H1 (cell line): ENCODE measurements at regions not wholly inside any gene's neighbourhood (a gene's known extent, or its start where the extent isn't known, plus 50 kb on each side); places are given as distances from the start of the nearest gene placed in this dataset.

Source experiments
- CTCF ChIA-PET: fragments of 300-600 bp; sonication (Branson Sonifier 250); formaldehyde crosslinking; loops from one replicate; lab custom pipeline; 2021; ENCODE audit not compliant: partially characterized antibody; lab: Charles Lee
- POLR2A ChIA-PET: fragments of 300-600 bp; sonication (Branson Sonifier 250); formaldehyde crosslinking; loops from one replicate; lab custom pipeline; 2021; ENCODE audit warnings: inconsistent platforms; ENCODE audit not compliant: partially characterized antibody; lab: Charles Lee
- DNase-seq, 2 experiments: peaks; one replicate each; pipeline versions ENCODE4 v3.0.0 to v3.0.0-alpha.2; 2010 to 2022; ENCODE audit warnings: low spot score in 2 of 2, low read depth in 1 of 2, mixed read lengths in 1 of 2
- FAIRE-seq: peaks from 2 replicates; lab custom pipeline; 2011; peaks lifted over from hg19 to GRCh38; lab: Jason Lieb, UNC
- H2AFZ ChIP-seq: 2 replicates; pipeline ENCODE4 v1.8.1; 2012; ENCODE audit warnings: low read length, inconsistent platforms
- H2AK5ac ChIP-seq: 2 replicates; pipeline ENCODE4 v1.6.1; 2013; ENCODE audit warnings: low read depth, low read length
- H2BK120ac ChIP-seq: replicated peaks from 2 replicates; pipeline ENCODE3; 2013; ENCODE audit warnings: low read depth, low read length, inconsistent platforms
- H2BK12ac ChIP-seq: 2 replicates; pipeline ENCODE4 v1.6.1; 2013; ENCODE audit warnings: low read depth, low read length
- H2BK15ac ChIP-seq: 2 replicates; pipeline ENCODE4 v1.6.1; 2013; ENCODE audit warnings: low read length
- H2BK20ac ChIP-seq: 2 replicates; pipeline ENCODE4 v1.6.1; 2013; ENCODE audit warnings: low read length
- H2BK5ac ChIP-seq: 2 replicates; pipeline ENCODE4 v1.6.1; 2013; ENCODE audit warnings: low read depth, low read length
- H3K14ac ChIP-seq: 2 replicates; pipeline ENCODE4 v1.6.1; 2013; ENCODE audit warnings: inconsistent platforms; ENCODE audit not compliant: insufficient read length
- H3K18ac ChIP-seq: 2 replicates; pipeline ENCODE4 v1.6.1; 2013; ENCODE audit warnings: low read length; ENCODE audit errors: extremely low read depth
- H3K23ac ChIP-seq: 2 replicates; pipeline ENCODE4 v1.6.1; 2013; ENCODE audit warnings: inconsistent platforms; ENCODE audit not compliant: insufficient read length
- H3K23me2 ChIP-seq: 2 replicates; pipeline ENCODE4 v1.6.1; 2013; ENCODE audit warnings: low read depth, low read length
- H3K27ac ChIP-seq: 2 replicates; pipeline ENCODE4 v1.6.1; 2011; ENCODE audit warnings: low read depth, low read length, inconsistent platforms
- H3K27me3 ChIP-seq, 4 experiments: replicated peaks in 1 of 4; 1 replicate in 1 of 4; 2 replicates in 3 of 4; pipeline versions ENCODE4 v1.6.1 to v1.8.1; 2011 to 2013; ENCODE audit warnings: low read length in 3 of 4, mild to moderate bottlenecking in 3 of 4, inconsistent platforms in 2 of 4, mixed read lengths in 2 of 4, moderate library complexity in 1 of 4; ENCODE audit not compliant: control insufficient read depth in 3 of 4, insufficient read depth in 3 of 4; ENCODE audit errors: extremely low read depth in 1 of 4
- H3K36me3 ChIP-seq, 4 experiments: 2 replicates each; pipeline versions ENCODE4 v1.6.1 to v1.8.1; 2011 to 2013; ENCODE audit warnings: mild to moderate bottlenecking in 4 of 4, low read length in 3 of 4, moderate library complexity in 2 of 4, control low read depth in 1 of 4, inconsistent platforms in 1 of 4; ENCODE audit not compliant: insufficient read depth in 4 of 4, control insufficient read depth in 2 of 4
- H3K4ac ChIP-seq: replicated peaks from 2 replicates; pipeline ENCODE3; 2013; ENCODE audit warnings: low read length, low read depth, mixed read lengths, inconsistent platforms; ENCODE audit not compliant: insufficient read length
- H3K4me1 ChIP-seq, 4 experiments: replicated peaks in 1 of 4; 1 replicate in 1 of 4; 2 replicates in 3 of 4; pipeline versions ENCODE4 v1.6.1 to v1.8.1; 2011 to 2013; ENCODE audit warnings: low read length in 3 of 4, inconsistent platforms in 2 of 4, mixed read lengths in 1 of 4; ENCODE audit not compliant: insufficient read depth in 4 of 4, control insufficient read depth in 3 of 4
- H3K4me2 ChIP-seq, 2 experiments: 2 replicates each; pipeline versions ENCODE4 v1.6.1 to v1.8.1; 2011 to 2013; ENCODE audit warnings: low read depth in 2 of 2, low read length in 2 of 2, control low read depth in 1 of 2, inconsistent platforms in 1 of 2, mild to moderate bottlenecking in 1 of 2; ENCODE audit not compliant: insufficient read depth in 1 of 2
- H3K4me3 ChIP-seq, 4 experiments: fragments of 200-600, 300-600 bp in 1 of 4; sonication (generic), shearing (Covaris generic), sonication (Bioruptor Twin) in 1 of 4; 2 replicates each; pipeline versions ENCODE4 v1.5.1 to v1.8.1; 2011 to 2016; ENCODE audit warnings: low read length in 4 of 4, low read depth in 3 of 4, control low read depth in 2 of 4, inconsistent platforms in 2 of 4, mild to moderate bottlenecking in 2 of 4, mixed read lengths in 1 of 4, moderate library complexity in 1 of 4; ENCODE audit not compliant: insufficient read depth in 2 of 4; ENCODE audit errors: extremely low read depth in 1 of 4
- H3K56ac ChIP-seq: replicated peaks from 2 replicates; pipeline ENCODE3; 2013; ENCODE audit warnings: low read depth, mild to moderate bottlenecking, mixed read lengths, low read length, inconsistent platforms; ENCODE audit not compliant: insufficient read length
- H3K79me1 ChIP-seq: 2 replicates; pipeline ENCODE4 v1.6.1; 2013; ENCODE audit warnings: low read depth, low read length, control low read depth
- H3K79me2 ChIP-seq, 2 experiments: 2 replicates each; pipeline versions ENCODE4 v1.6.1 to v1.8.1; 2012 to 2013; ENCODE audit warnings: low read length in 2 of 2, mild to moderate bottlenecking in 2 of 2, inconsistent platforms in 1 of 2; ENCODE audit not compliant: insufficient read depth in 2 of 2, control insufficient read depth in 1 of 2
- H3K9ac ChIP-seq, 4 experiments: replicated peaks in 1 of 4; 1 replicate in 1 of 4; 2 replicates in 3 of 4; pipeline versions ENCODE4 v1.6.1 to v1.8.1; 2011 to 2013; ENCODE audit warnings: low read depth in 3 of 4, low read length in 3 of 4, control low read depth in 2 of 4, mild to moderate bottlenecking in 2 of 4, moderate library complexity in 2 of 4, inconsistent platforms in 1 of 4; ENCODE audit errors: extremely low read depth in 1 of 4
- H3K9me3 ChIP-seq, 2 experiments: 2 replicates each; pipeline versions ENCODE4 v1.6.1 to v1.8.1; 2012 to 2013; ENCODE audit warnings: mild to moderate bottlenecking in 2 of 2, moderate library complexity in 2 of 2, control low read depth in 1 of 2, inconsistent platforms in 1 of 2, low read depth in 1 of 2, low read length in 1 of 2, mixed read lengths in 1 of 2; ENCODE audit not compliant: insufficient read depth in 2 of 2
- H4K20me1 ChIP-seq, 2 experiments: replicated peaks in 1 of 2; 2 replicates each; pipeline versions ENCODE3 to v1.8.1; 2011 to 2013; ENCODE audit warnings: inconsistent platforms in 2 of 2, low read length in 2 of 2, mild to moderate bottlenecking in 1 of 2; ENCODE audit not compliant: insufficient read depth in 2 of 2, control insufficient read depth in 1 of 2
- H4K5ac ChIP-seq: 2 replicates; pipeline ENCODE4 v1.6.1; 2013; ENCODE audit warnings: low read length, low read depth, mixed read lengths, inconsistent platforms; ENCODE audit not compliant: insufficient read length
- H4K8ac ChIP-seq: 2 replicates; pipeline ENCODE4 v1.8.0; 2013; ENCODE audit warnings: mild to moderate bottlenecking, moderate library complexity, low read length, inconsistent platforms; ENCODE audit not compliant: insufficient read depth; ENCODE audit errors: extremely low read depth
- H4K91ac ChIP-seq: replicated peaks from 2 replicates; pipeline ENCODE3; 2013; ENCODE audit warnings: low read length, mixed read lengths, inconsistent platforms; ENCODE audit not compliant: insufficient read length
- MAFK ChIP-seq: IDR thresholded peaks from 2 replicates; pipeline ENCODE4 v1.6.1; 2012; ENCODE audit warnings: low read depth, mild to moderate bottlenecking, improper control_type of control experiment, low read length
- POLR2A ChIP-seq, 2 experiments: IDR thresholded peaks; 1 replicate in 1 of 2; 2 replicates in 1 of 2; pipeline ENCODE4 v1.6.1; 2011; ENCODE audit warnings: low read depth in 2 of 2, low read length in 2 of 2, mild to moderate bottlenecking in 2 of 2; ENCODE audit errors: control extremely low read depth in 1 of 2
- RFX5 ChIP-seq: IDR thresholded peaks from 2 replicates; pipeline ENCODE4 v1.6.1; 2011; ENCODE audit warnings: low read depth, low read length, improper control_type of control experiment, borderline replicate concordance
- RNF2 ChIP-seq: fragments of 200-900, 300-1000 bp; sonication (generic); IDR thresholded peaks from 2 replicates; pipeline ENCODE4 v1.7.1; 2016; ENCODE audit warnings: borderline replicate concordance, low read depth, mild to moderate bottlenecking, antibody characterized with exemption, low read length; ENCODE audit not compliant: poor library complexity, severe bottlenecking; ENCODE audit errors: missing control alignments
- WGBS, 2 experiments: shearing (Covaris generic) in 1 of 2; methylation state at CpG; one replicate each; pipeline versions ENCODE4 v1.1.6 to v1.1.7; 2013 to 2015; ENCODE audit warnings: low lambda C conversion rate in 2 of 2, mixed read lengths in 2 of 2, inconsistent platforms in 1 of 2, low coverage in 1 of 2, missing lambda C conversion rate in 1 of 2; ENCODE audit not compliant: insufficient replicate concordance in 2 of 2, insufficient coverage in 1 of 2, insufficient read length in 1 of 2; ENCODE audit errors: extremely low coverage in 1 of 2, missing lambda C conversion rate in 1 of 2; 5-methylcytosine and 5-hydroxymethylcytosine counted together
- TF ChIP-seq, protein P1 (sequence below): IDR thresholded peaks from 2 replicates; pipeline ENCODE4 v1.6.1; 2012; ENCODE audit warnings: low read length, inconsistent platforms

- H3K23me2 ChIP-seq = no peaks in the 10 kb centered on the region
- no peak overlapping the region for H3K4me3 ChIP-seq
- H2BK5ac ChIP-seq = no peak overlapping the region
- no peak overlapping the region for H4K8ac ChIP-seq
- no peak overlapping the region for H3K27ac ChIP-seq
- no peak overlapping the region for H4K91ac ChIP-seq
- ChIA-PET POLR2A (no interaction called here), CTCF (interaction anchor here (0.6 to 1.6 kb wide), 2 partner anchors 20 to 270 kb away, joined by 3 to 4 read pairs; no protein-coding TSS in a partner anchor)
- H3K27me3 ChIP-seq = no peaks in the 10 kb centered on the region
- H2BK15ac ChIP-seq = no peak overlapping the region
- no peak overlapping the region for H3K9ac ChIP-seq
- H4K5ac ChIP-seq = no peak overlapping the region
- H3K14ac ChIP-seq = no peak overlapping the region
- no peaks in the 10 kb centered on the region for H4K20me1 ChIP-seq
- H3K4me1 ChIP-seq = no peaks in the 10 kb centered on the region
- H3K56ac ChIP-seq = no peak overlapping the region
- no peak overlapping the region for H2BK120ac ChIP-seq
- WGBS, 2 experiments = 91% methylated on average over 9 of the region's 9 CpGs; no CpG with 5 or more reads in 1 of the 2 experiments
- no peak overlapping the region for H3K4me2 ChIP-seq
- no peak overlapping the region for H3K18ac ChIP-seq
- no peak overlapping the region for H3K23ac ChIP-seq
- no peak overlapping the region for H2AK5ac ChIP-seq
- DNase-seq (no peak), FAIRE-seq (no peak)
- no peak overlapping the region for H3K4ac ChIP-seq
- H2BK12ac ChIP-seq = no peak overlapping the region
- no peaks in the 10 kb centered on the region for H3K36me3 ChIP-seq
- H3K79me1 ChIP-seq = no peaks in the 10 kb centered on the region
- no peak overlapping the region; the same call in 1 of the 2 replicates for H2AFZ ChIP-seq
- no peaks in the 10 kb centered on the region for H3K79me2 ChIP-seq
- no peak overlapping the region for H2BK20ac ChIP-seq
- H3K9me3 ChIP-seq = no peaks in the 10 kb centered on the region
- TF ChIP-seq MAFK (no peak), RNF2 (no peak), RFX5 (no peak), POLR2A (IDR thresholded peaks at IDR 0.05; ENCODE audit: control extremely low read depth in 1 of 2, low read depth in 2 of 2, low read length in 2 of 2) (no peak)
- TF ChIP-seq, protein P1, sequence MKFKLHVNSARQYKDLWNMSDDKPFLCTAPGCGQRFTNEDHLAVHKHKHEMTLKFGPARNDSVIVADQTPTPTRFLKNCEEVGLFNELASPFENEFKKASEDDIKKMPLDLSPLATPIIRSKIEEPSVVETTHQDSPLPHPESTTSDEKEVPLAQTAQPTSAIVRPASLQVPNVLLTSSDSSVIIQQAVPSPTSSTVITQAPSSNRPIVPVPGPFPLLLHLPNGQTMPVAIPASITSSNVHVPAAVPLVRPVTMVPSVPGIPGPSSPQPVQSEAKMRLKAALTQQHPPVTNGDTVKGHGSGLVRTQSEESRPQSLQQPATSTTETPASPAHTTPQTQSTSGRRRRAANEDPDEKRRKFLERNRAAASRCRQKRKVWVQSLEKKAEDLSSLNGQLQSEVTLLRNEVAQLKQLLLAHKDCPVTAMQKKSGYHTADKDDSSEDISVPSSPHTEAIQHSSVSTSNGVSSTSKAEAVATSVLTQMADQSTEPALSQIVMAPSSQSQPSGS = no peak
These were observed 479.4 kb upstream of the MPDZ start for GRCh38 chr9:13758936-13759335.
